Bronchial epithelial cell (primary cell): ENCODE measurements at regions not wholly inside any gene's neighbourhood (a gene's known extent, or its start where the extent isn't known, plus 50 kb on each side); places are given as distances from the start of the nearest gene placed in this dataset.
A peak's percentile ranks its signal among the peaks of the same experiment; 100 is the strongest.

Experiments
- DNase-seq: peaks from one replicate; pipeline ENCODE4 v3.0.0-alpha.2; 2010; ENCODE audit warnings: low read depth
- FAIRE-seq: peaks from 2 replicates; lab custom pipeline; 2011; peaks lifted over from hg19 to GRCh38; lab: Jason Lieb, UNC
- H3K27me3 ChIP-seq: 2 replicates; pipeline ENCODE4 v1.5.1; 2011; ENCODE audit warnings: low read length; ENCODE audit not compliant: control insufficient read depth, insufficient read depth
- H3K36me3 ChIP-seq: 2 replicates; pipeline ENCODE4 v1.5.1; 2011; ENCODE audit warnings: low read length; ENCODE audit not compliant: control insufficient read depth, insufficient read depth
- H3K4me3 ChIP-seq: 2 replicates; pipeline ENCODE4 v1.5.1; 2011; ENCODE audit warnings: mild to moderate bottlenecking, low read depth, low read length, control low read depth
- CTCF ChIP-seq: IDR thresholded peaks from 2 replicates; pipeline ENCODE4 v1.5.1; 2011; ENCODE audit warnings: mild to moderate bottlenecking, moderate library complexity, low read length, control low read depth, inconsistent platforms; ENCODE audit not compliant: insufficient read depth, severe bottlenecking

- FAIRE-seq (no peak), DNase-seq (no peak)
- Histone ChIP-seq H3K27me3 (no peaks in the 10 kb centered on the region), H3K36me3 (no peaks in the 10 kb centered on the region), H3K4me3 (no peak overlapping the region)
- no peak for TF ChIP-seq CTCF
Measured at GRCh38 chr12:126567016-126567415, 1501.8 kb downstream of the AACS start.

GRCh38 chr12:126569706-126570105 is 1504.5 kb downstream of the AACS start:
- H3K36me3 ChIP-seq = no peaks in the 10 kb centered on the region
- FAIRE-seq (no peak), DNase-seq (no peak)
- TF ChIP-seq CTCF = no peak
- H3K4me3 ChIP-seq = no peak overlapping the region
- H3K27me3 ChIP-seq = no peaks in the 10 kb centered on the region

- H3K27me3 ChIP-seq = no peaks in the 10 kb centered on the region
- FAIRE-seq (no peak), DNase-seq (no peak)
- H3K4me3 ChIP-seq = no peak overlapping the region
- no peaks in the 10 kb centered on the region for H3K36me3 ChIP-seq
- no peak for TF ChIP-seq CTCF
Measured at GRCh38 chr12:126570566-126570965, 1505.3 kb downstream of the AACS start.

- DNase-seq (no peak), FAIRE-seq (no peak)
- no peaks in the 10 kb centered on the region for H3K36me3 ChIP-seq
- TF ChIP-seq CTCF = no peak
- H3K4me3 ChIP-seq = no peak overlapping the region
- H3K27me3 ChIP-seq = no peaks in the 10 kb centered on the region
Measured at GRCh38 chr12:126572170-126572569, 1506.9 kb downstream of the AACS start.

GRCh38 chr12:126581655-126582054 is 1516.4 kb downstream of the AACS start:
- Histone ChIP-seq H3K4me3 (no peak overlapping the region), H3K27me3 (no peaks in the 10 kb centered on the region), H3K36me3 (no peaks in the 10 kb centered on the region)
- no peak for TF ChIP-seq CTCF
- DNase-seq (no peak), FAIRE-seq (no peak)

- H3K27me3 ChIP-seq = no peaks in the 10 kb centered on the region
- FAIRE-seq (no peak), DNase-seq (peak; percentile 5)
- no peak overlapping the region for H3K4me3 ChIP-seq
- TF ChIP-seq CTCF = no peak
- H3K36me3 ChIP-seq = no peaks in the 10 kb centered on the region
Measured at GRCh38 chr12:126582231-126582630, 1517.0 kb downstream of the AACS start.
